RWPE2 (cell line): ENCODE measurements at regions not wholly inside any gene's neighbourhood (a gene's known extent, or its start where the extent isn't known, plus 50 kb on each side); places are given as distances from the start of the nearest gene placed in this dataset.

Experiments used
- ATAC-seq: fragments of 200-7000 bp; cut with Tn5 transposase; 3 replicates; pipeline ENCODE4 v1.9.1; 2021; ENCODE audit warnings: low read depth
- DNase-seq: peaks from one replicate; pipeline ENCODE4 v3.0.0-alpha.2; 2020; ENCODE audit warnings: low spot score
- H3K27ac ChIP-seq: fragments of 450-650 bp; 2 replicates; pipeline ENCODE4 v1.5.1; 2017; ENCODE audit warnings: mild to moderate bottlenecking; ENCODE audit not compliant: poor library complexity, severe bottlenecking
- H3K27me3 ChIP-seq: fragments of 250-450 bp; sonication (Bioruptor Pico); 2 replicates; pipeline ENCODE4 v1.5.1; 2021; ENCODE audit warnings: mild to moderate bottlenecking, moderate library complexity; ENCODE audit not compliant: insufficient read depth, poor library complexity, severe bottlenecking
- H3K36me3 ChIP-seq: fragments of 250-450 bp; sonication (Bioruptor Pico); 2 replicates; pipeline ENCODE4 v1.5.1; 2020; ENCODE audit warnings: low read depth, mild to moderate bottlenecking, moderate library complexity
- H3K4me1 ChIP-seq: fragments of 250-450 bp; sonication (Bioruptor Pico); 2 replicates; pipeline ENCODE4 v1.5.1; 2021; ENCODE audit warnings: mild to moderate bottlenecking, moderate library complexity; ENCODE audit not compliant: insufficient read depth, poor library complexity, severe bottlenecking
- H3K4me3 ChIP-seq: fragments of 250-450 bp; sonication (Bioruptor Pico); 2 replicates; pipeline ENCODE4 v1.5.1; 2021; ENCODE audit warnings: mild to moderate bottlenecking, moderate library complexity; ENCODE audit not compliant: severe bottlenecking
- H3K9me3 ChIP-seq: fragments of 250-450 bp; sonication (Bioruptor Pico); 2 replicates; pipeline ENCODE4 v1.5.1; 2021; ENCODE audit warnings: mild to moderate bottlenecking, moderate library complexity; ENCODE audit not compliant: severe bottlenecking
- CTCF ChIP-seq: fragments of 450-650 bp; IDR thresholded peaks from one replicate; pipeline ENCODE4 v1.5.1; 2017; ENCODE audit warnings: mild to moderate bottlenecking, moderate library complexity; ENCODE audit not compliant: poor library complexity, severe bottlenecking

- ATAC-seq: no peak
- H3K9me3 ChIP-seq: no peaks in the 10 kb centered on the region
- peaks cover 30% of the 10 kb centered on the region for H3K4me1 ChIP-seq
- no peak for TF ChIP-seq CTCF
- H3K36me3 ChIP-seq: no peaks in the 10 kb centered on the region
- no peak overlapping the region for H3K4me3 ChIP-seq
- no peaks in the 10 kb centered on the region for H3K27me3 ChIP-seq
- DNase-seq: no peak
- H3K27ac ChIP-seq: no peak overlapping the region
Measured at GRCh38 chr20:53873230-53873604, 197.2 kb downstream of the BCAS1 start.

- TF ChIP-seq CTCF: no peak
- ATAC-seq (no peak), DNase-seq (no peak)
- Histone ChIP-seq H3K4me1 (peaks cover 35% of the 10 kb centered on the region), H3K4me3 (no peak overlapping the region), H3K36me3 (no peaks in the 10 kb centered on the region), H3K27ac (no peak overlapping the region), H3K9me3 (no peaks in the 10 kb centered on the region), H3K27me3 (no peaks in the 10 kb centered on the region)
Measured at GRCh38 chr20:53872561-53873229, 197.7 kb downstream of the BCAS1 start.

GRCh38 chr20:53872081-53872541 lies 198.3 kb downstream of the BCAS1 start:
- Histone ChIP-seq H3K27me3 (no peaks in the 10 kb centered on the region), H3K36me3 (no peaks in the 10 kb centered on the region), H3K4me1 (peaks cover 41% of the 10 kb centered on the region), H3K27ac (no peak overlapping the region), H3K9me3 (no peaks in the 10 kb centered on the region), H3K4me3 (no peak overlapping the region)
- no peak for TF ChIP-seq CTCF
- DNase-seq (no peak), ATAC-seq (no peak)

- Histone ChIP-seq H3K27me3 (no peaks in the 10 kb centered on the region), H3K27ac (no peak overlapping the region), H3K9me3 (no peaks in the 10 kb centered on the region), H3K4me1 (peaks cover 46% of the 10 kb centered on the region), H3K36me3 (no peaks in the 10 kb centered on the region), H3K4me3 (no peak overlapping the region)
- ATAC-seq: no peak
- no peak for DNase-seq
- no peak for TF ChIP-seq CTCF
Measured at GRCh38 chr20:53871541-53871940, 198.9 kb downstream of the BCAS1 start.
